Astrocyte (in vitro differentiated cells and primary cell): ENCODE measurements at regions not wholly inside any gene's neighbourhood (a gene's known extent, or its start where the extent isn't known, plus 50 kb on each side); places are given as distances from the start of the nearest gene placed in this dataset.

Experiments used
- DNase-seq: peaks from one replicate; pipeline ENCODE4 v3.0.0-alpha.2; 2010; ENCODE audit warnings: low read depth
- FAIRE-seq: peaks from 2 replicates; lab custom pipeline; 2011; peaks lifted over from hg19 to GRCh38; lab: Jason Lieb, UNC
- H2AFZ ChIP-seq: 2 replicates; pipeline ENCODE4 v1.6.0; 2012; ENCODE audit warnings: low read depth, low read length, inconsistent platforms
- H3K27ac ChIP-seq: 2 replicates; pipeline ENCODE4 v1.5.1; 2011; ENCODE audit warnings: low read depth, low read length, inconsistent platforms
- H3K27me3 ChIP-seq: 2 replicates; pipeline ENCODE4 v1.6.0; 2011; ENCODE audit warnings: low read length, inconsistent platforms; ENCODE audit not compliant: insufficient read depth
- H3K36me3 ChIP-seq: 2 replicates; pipeline ENCODE4 v1.5.1; 2011; ENCODE audit warnings: low read length, inconsistent platforms; ENCODE audit not compliant: insufficient read depth
- H3K4me1 ChIP-seq: 2 replicates; pipeline ENCODE4 v1.5.1; 2011; ENCODE audit warnings: low read length, inconsistent platforms; ENCODE audit not compliant: insufficient read depth
- H3K4me2 ChIP-seq: 2 replicates; pipeline ENCODE4 v1.6.0; 2012; ENCODE audit warnings: low read length, inconsistent platforms
- H3K4me3 ChIP-seq: 2 replicates; pipeline ENCODE4 v1.5.1; 2011; ENCODE audit warnings: low read depth, mild to moderate bottlenecking, low read length, inconsistent platforms; ENCODE audit not compliant: insufficient read depth
- H3K79me2 ChIP-seq: 2 replicates; pipeline ENCODE4 v1.6.0; 2012; ENCODE audit warnings: mild to moderate bottlenecking, low read length, inconsistent platforms; ENCODE audit not compliant: insufficient read depth
- H3K9ac ChIP-seq: 2 replicates; pipeline ENCODE4 v1.6.0; 2012; ENCODE audit warnings: mild to moderate bottlenecking, low read length, inconsistent platforms
- H3K9me3 ChIP-seq: 2 replicates; pipeline ENCODE4 v1.5.1; 2012; ENCODE audit warnings: low read depth, mild to moderate bottlenecking, low read length, inconsistent platforms; ENCODE audit not compliant: insufficient read depth
- H4K20me1 ChIP-seq: 2 replicates; pipeline ENCODE4 v1.6.0; 2012; ENCODE audit warnings: low read length, inconsistent platforms; ENCODE audit not compliant: insufficient read depth
- H3K27ac Mint-ChIP-seq: one replicate; pipeline ENCODE4 v1.8.0; 2021; ENCODE audit warnings: mild to moderate bottlenecking, mixed read lengths; ENCODE audit not compliant: unreplicated experiment
- H3K27me3 Mint-ChIP-seq: one replicate; pipeline ENCODE4 v1.8.0; 2021; ENCODE audit warnings: low read depth, mixed read lengths; ENCODE audit not compliant: unreplicated experiment
- H3K36me3 Mint-ChIP-seq: one replicate; pipeline ENCODE4 v1.8.0; 2021; ENCODE audit warnings: low read depth, mixed read lengths; ENCODE audit not compliant: unreplicated experiment
- H3K4me1 Mint-ChIP-seq: one replicate; pipeline ENCODE4 v1.8.0; 2021; ENCODE audit warnings: low read depth, mixed read lengths; ENCODE audit not compliant: unreplicated experiment
- H3K4me3 Mint-ChIP-seq: one replicate; pipeline ENCODE4 v1.8.0; 2021; ENCODE audit warnings: mild to moderate bottlenecking, moderate library complexity, mixed read lengths; ENCODE audit not compliant: unreplicated experiment
- H3K9me3 Mint-ChIP-seq: one replicate; pipeline ENCODE4 v1.8.0; 2021; ENCODE audit warnings: mild to moderate bottlenecking, mixed read lengths; ENCODE audit not compliant: unreplicated experiment
- CTCF ChIP-seq: IDR thresholded peaks from 2 replicates; pipeline ENCODE4 v1.5.1; 2011; ENCODE audit warnings: low read depth, mild to moderate bottlenecking, inconsistent platforms, low read length, moderate library complexity; ENCODE audit not compliant: insufficient read depth
- EZH2 ChIP-seq: IDR thresholded peaks from 2 replicates; pipeline ENCODE4 v1.6.1; 2012; ENCODE audit warnings: mild to moderate bottlenecking, low read length, inconsistent platforms; ENCODE audit not compliant: insufficient read depth

DNA sequence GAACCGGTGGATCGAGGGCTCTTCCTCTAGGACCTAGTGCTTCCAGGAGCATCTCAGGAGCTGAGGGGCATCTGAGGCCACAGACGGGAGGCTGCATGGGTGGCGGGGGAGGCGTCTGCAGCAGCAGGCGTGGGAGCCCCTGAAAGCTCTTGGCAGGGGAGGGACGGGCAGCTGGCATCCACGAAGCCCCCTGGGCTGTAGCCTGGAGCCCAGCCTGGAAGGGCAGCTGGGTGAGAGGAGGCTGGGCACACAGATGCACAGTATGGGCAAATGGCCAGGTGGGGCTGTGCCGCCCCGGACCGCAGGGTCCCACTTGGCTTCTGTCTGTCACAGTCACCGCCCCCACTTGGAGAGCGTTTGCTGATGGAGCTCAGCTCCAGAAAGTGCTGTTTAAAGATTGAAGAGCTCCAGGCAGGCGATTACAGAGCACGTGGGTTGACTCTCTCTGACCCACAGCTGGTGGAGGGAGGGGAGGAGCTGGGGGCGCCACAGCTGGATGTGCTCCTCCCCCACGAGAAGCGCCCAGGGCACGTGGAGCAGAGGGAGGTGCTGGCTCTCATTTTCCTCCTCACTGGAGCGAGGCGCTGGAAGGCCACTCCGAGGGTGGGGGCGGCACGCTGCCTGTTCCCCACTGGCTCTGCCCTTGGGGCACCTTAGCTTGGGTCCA lies 155.0 kb upstream of the C14orf180 start:
- Histone ChIP-seq H3K4me3 (no peak overlapping the region), H3K4me2 (no peak overlapping the region), H3K27me3 (no peaks in the 10 kb centered on the region), H3K27ac (no peak overlapping the region), H3K4me1 (no peaks in the 10 kb centered on the region), H3K36me3 (no peaks in the 10 kb centered on the region), H3K79me2 (no peaks in the 10 kb centered on the region), H3K9me3 (no peaks in the 10 kb centered on the region), H4K20me1 (no peaks in the 10 kb centered on the region), H3K9ac (no peak overlapping the region), H2AFZ (no peak overlapping the region)
- H3K27me3 Mint-ChIP-seq, result peaks cover 34% of the 10 kb centered on the region
- no peak for DNase-seq
- no peak for FAIRE-seq
- H3K27ac Mint-ChIP-seq, result no peak overlapping the region
- no peak overlapping the region for H3K4me3 Mint-ChIP-seq
- no peaks in the 10 kb centered on the region for H3K4me1 Mint-ChIP-seq
- no peak for TF ChIP-seq CTCF
- no peak for TF ChIP-seq EZH2
- no peaks in the 10 kb centered on the region for H3K9me3 Mint-ChIP-seq
- H3K36me3 Mint-ChIP-seq, result no peaks in the 10 kb centered on the region

GRCh38 chr14:104425171-104425681 lies 154.3 kb upstream of the C14orf180 start:
- H2AFZ ChIP-seq, result no peak overlapping the region
- H4K20me1 ChIP-seq, result no peaks in the 10 kb centered on the region
- H3K27ac ChIP-seq, result no peak overlapping the region
- H3K79me2 ChIP-seq, result no peaks in the 10 kb centered on the region
- no peak for FAIRE-seq
- no peak overlapping the region for H3K4me2 ChIP-seq
- no peak overlapping the region for H3K9ac ChIP-seq
- H3K4me1 ChIP-seq, result no peaks in the 10 kb centered on the region
- Mint-ChIP-seq H3K9me3 (no peaks in the 10 kb centered on the region), H3K36me3 (no peaks in the 10 kb centered on the region), H3K4me1 (no peaks in the 10 kb centered on the region), H3K27me3 (peaks cover 33% of the 10 kb centered on the region), H3K27ac (no peak overlapping the region), H3K4me3 (no peak overlapping the region)
- no peak overlapping the region for H3K4me3 ChIP-seq
- no peaks in the 10 kb centered on the region for H3K9me3 ChIP-seq
- no peaks in the 10 kb centered on the region for H3K27me3 ChIP-seq
- DNase-seq, result no peak
- H3K36me3 ChIP-seq, result no peaks in the 10 kb centered on the region
- TF ChIP-seq CTCF, result no peak
- no peak for TF ChIP-seq EZH2
